H1 (cell line): ENCODE measurements at regions not wholly inside any gene's neighbourhood (a gene's known extent, or its start where the extent isn't known, plus 50 kb on each side); places are given as distances from the start of the nearest gene placed in this dataset.

Source experiments
- CHD2 ChIP-seq: IDR thresholded peaks from 2 replicates; pipeline ENCODE4 v1.6.1; 2012; ENCODE audit warnings: low read length, improper control_type of control experiment
- PHF8 ChIP-seq: fragments of 200-600 bp; sonication (generic); conservative IDR thresholded peaks from 2 replicates; pipeline ENCODE4 v1.7.1; 2012; ENCODE audit warnings: low read depth, mild to moderate bottlenecking, inconsistent platforms, low read length, moderate library complexity
- SIX5 ChIP-seq: IDR thresholded peaks from 2 replicates; pipeline ENCODE4 v1.6.1; 2011; ENCODE audit warnings: mild to moderate bottlenecking, low read depth, low read length
- SUZ12 ChIP-seq: fragments of 200-600 bp; sonication (generic); IDR thresholded peaks from 2 replicates; pipeline ENCODE4 v1.6.1; 2012; ENCODE audit warnings: mild to moderate bottlenecking, inconsistent platforms, low read length, moderate library complexity, mixed read lengths
- YY1 ChIP-seq: IDR thresholded peaks from 2 replicates; pipeline ENCODE4 v1.6.1; 2011; ENCODE audit warnings: low read depth, mild to moderate bottlenecking, low read length

GRCh38 chr11:26805001-26805400 lies 83.1 kb upstream of the SLC5A12 start (continued):
- TF ChIP-seq SUZ12 = no peak
- TF ChIP-seq YY1 = no peak
- no peak for TF ChIP-seq SIX5
- TF ChIP-seq PHF8 = no peak
- TF ChIP-seq CHD2 = no peak
